Fibroblast of skin of scalp (primary cell): ENCODE measurements at regions not wholly inside any gene's neighbourhood (a gene's known extent, or its start where the extent isn't known, plus 50 kb on each side); places are given as distances from the start of the nearest gene placed in this dataset.
A peak's percentile ranks its signal among the peaks of the same experiment; 100 is the strongest.

Source experiments
- DNase-seq: peaks from one replicate; pipeline ENCODE4 v3.0.0-alpha.2; 2013

- DNase-seq, result no peak
These were observed 163.4 kb upstream of the OGFRL1 start for GRCh38 chr6:71125216-71125615.

- no peak for DNase-seq
These were observed 162.1 kb upstream of the OGFRL1 start for GRCh38 chr6:71126506-71126905.

- DNase-seq, result no peak
These were observed 161.2 kb upstream of the OGFRL1 start for GRCh38 chr6:71127374-71127773.

GRCh38 chr6:71130277-71130676 lies 158.3 kb upstream of the OGFRL1 start:
- no peak for DNase-seq

- no peak for DNase-seq
These were observed 153.5 kb upstream of the OGFRL1 start for GRCh38 chr6:71134929-71135642.

- no peak for DNase-seq
These were observed 150.6 kb upstream of the OGFRL1 start for GRCh38 chr6:71137973-71138372.

- DNase-seq, result no peak
These were observed 150.2 kb upstream of the OGFRL1 start for GRCh38 chr6:71138376-71138775.

GRCh38 chr6:71139249-71139648 lies 149.4 kb upstream of the OGFRL1 start:
- peak; percentile 18 for DNase-seq

GRCh38 chr6:71153755-71154325 lies 134.8 kb upstream of the OGFRL1 start:
- no peak for DNase-seq

- no peak for DNase-seq
These were observed 131.3 kb upstream of the OGFRL1 start for GRCh38 chr6:71157345-71157744.

GRCh38 chr6:71164890-71165289 lies 123.7 kb upstream of the OGFRL1 start:
- no peak for DNase-seq

- DNase-seq, result no peak
These were observed 120.3 kb upstream of the OGFRL1 start for GRCh38 chr6:71168233-71168765.

- no peak for DNase-seq
These were observed 117.0 kb upstream of the OGFRL1 start for GRCh38 chr6:71171497-71172070.

GRCh38 chr6:71179249-71179885 lies 109.2 kb upstream of the OGFRL1 start:
- DNase-seq, result no peak

GRCh38 chr6:71181565-71181964 lies 107.0 kb upstream of the OGFRL1 start:
- peak; percentile 81 for DNase-seq

- no peak for DNase-seq
These were observed 101.5 kb upstream of the OGFRL1 start for GRCh38 chr6:71187141-71187540.

- DNase-seq, result peak; percentile 23
These were observed 97.8 kb upstream of the OGFRL1 start for GRCh38 chr6:71190809-71191208.

GRCh38 chr6:71194724-71195123 lies 93.9 kb upstream of the OGFRL1 start:
- DNase-seq, result peak; percentile 69

- peak; percentile 7 for DNase-seq
These were observed 91.3 kb upstream of the OGFRL1 start for GRCh38 chr6:71197267-71197666.

- peak; percentile 3 for DNase-seq
These were observed 90.8 kb upstream of the OGFRL1 start for GRCh38 chr6:71197780-71198179.

- DNase-seq, result no peak
These were observed 89.7 kb upstream of the OGFRL1 start for GRCh38 chr6:71198908-71199307.

- no peak for DNase-seq
These were observed 88.9 kb upstream of the OGFRL1 start for GRCh38 chr6:71199736-71200135.

GRCh38 chr6:71203206-71203605 lies 85.4 kb upstream of the OGFRL1 start:
- DNase-seq, result no peak
